ENCODE measurements at regions not wholly inside any gene's neighbourhood (a gene's known extent, or its start where the extent isn't known, plus 50 kb on each side); places are given as distances from the start of the nearest gene placed in this dataset.

DNA sequence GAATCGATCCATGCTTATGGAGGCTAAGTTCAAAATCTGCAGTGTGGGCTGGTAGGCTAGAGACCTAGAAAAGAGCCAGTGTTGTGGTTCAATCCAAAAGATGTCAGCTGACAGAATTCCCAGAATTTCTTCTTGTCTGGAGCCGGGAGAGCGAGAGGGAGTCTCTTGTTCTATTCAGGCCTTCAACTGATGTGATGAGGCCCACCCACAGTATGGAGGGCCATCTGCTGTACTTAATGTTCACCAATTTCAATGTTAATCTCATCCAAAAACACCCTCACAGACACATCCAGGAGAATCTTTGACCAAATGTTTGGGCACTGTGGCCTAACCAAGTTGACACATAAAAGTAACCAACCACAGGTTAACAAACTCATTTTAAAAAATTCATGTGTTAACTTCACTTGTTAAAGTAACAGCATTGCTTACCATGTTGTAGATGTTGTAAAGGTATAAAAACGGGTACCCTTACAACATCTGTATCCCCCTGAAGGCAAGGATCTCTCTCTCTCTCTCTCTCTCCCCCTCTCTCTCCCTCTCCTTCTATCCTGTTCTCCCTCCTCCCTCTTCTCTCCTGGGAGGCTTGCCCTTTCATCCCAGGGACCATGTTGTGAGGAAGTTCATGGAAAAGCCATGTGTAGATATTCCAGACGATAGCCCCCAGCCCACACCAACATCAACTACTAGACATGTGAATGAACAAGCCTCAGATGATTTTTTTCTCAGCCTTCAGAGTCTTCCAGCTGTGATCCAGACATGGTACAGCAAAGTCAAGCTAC is 66.4 kb upstream of the CHD2 start:
- Histone ChIP-seq H3K27me3 (ENCODE audit: control insufficient read depth, low read length) (no peaks in the 10 kb centered on the region), H3K9me2 (replicated peaks; ENCODE audit: control insufficient read depth, low read length) (no peaks in the 10 kb centered on the region), H3K79me2 (ENCODE audit: control insufficient read depth, low read length) (no peaks in the 10 kb centered on the region), H3K9me3 (ENCODE audit: control insufficient read depth, insufficient read depth, low read length) (no peaks in the 10 kb centered on the region), H3K4me2 (ENCODE audit: low read length) (peak overlapping the region; percentile 91), H3K4me3 (ENCODE audit: low read length) (peak overlapping the region; percentile 71), H3F3A (ENCODE audit: control insufficient read depth, insufficient read depth) (peaks cover 37% of the 10 kb centered on the region), H3K27ac (ENCODE audit: low read depth, low read length) (peak overlapping the region; percentile 98), H4K20me1 (ENCODE audit: control insufficient read depth, insufficient read depth, low read depth, low read length) (no peaks in the 10 kb centered on the region), H3K36me3 (ENCODE audit: control insufficient read depth, low read length) (peaks cover 7% of the 10 kb centered on the region; the same call in 1 of the 2 replicates), H3K4me1 (ENCODE audit: control insufficient read depth, low read length) (peaks cover 79% of the 10 kb centered on the region)
- TF ChIP-seq EZH2phosphoT487 (IDR thresholded peaks at IDR 0.05; ENCODE audit: borderline replicate concordance, low read length) = no peak
- TF ChIP-seq CTCF (IDR thresholded peaks at IDR 0.05; ENCODE audit: low read depth, low read length, poor library complexity, severe bottlenecking) = no peak

DNA sequence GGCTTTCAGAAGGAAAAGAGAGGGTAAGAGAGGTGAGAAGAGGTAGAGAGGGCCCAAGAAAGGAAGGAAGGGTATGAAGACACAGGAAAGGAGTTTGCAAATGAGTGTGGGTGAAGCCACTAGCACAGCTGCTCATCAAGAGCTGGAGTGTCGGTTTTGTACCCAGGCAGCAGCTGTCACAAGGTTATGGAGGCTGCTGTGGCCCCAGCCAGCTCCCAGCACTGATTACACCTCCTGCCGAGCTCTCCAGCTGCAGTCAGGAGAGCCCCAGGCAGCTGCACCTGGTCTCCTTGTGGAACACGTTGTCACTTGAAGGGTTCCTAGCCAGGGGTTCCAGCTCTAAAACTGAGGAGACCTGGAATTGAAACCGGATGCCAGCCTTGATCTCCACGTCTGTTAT is 60.4 kb upstream of the CHD2 start:
- peak overlapping the region; percentile 50 for H3K27ac ChIP-seq (ENCODE audit: low read depth, low read length)
- peak overlapping the region; percentile 61 for H3K4me2 ChIP-seq (ENCODE audit: low read length)
- peaks cover 55% of the 10 kb centered on the region for H3K4me1 ChIP-seq (ENCODE audit: control insufficient read depth, low read length)
- H3K4me3 ChIP-seq (ENCODE audit: low read length) = peak overlapping the region; percentile 40
- H3K79me2 ChIP-seq (ENCODE audit: control insufficient read depth, low read length) = no peaks in the 10 kb centered on the region
- H3K9me3 ChIP-seq (ENCODE audit: control insufficient read depth, insufficient read depth, low read length) = no peaks in the 10 kb centered on the region
- no peaks in the 10 kb centered on the region for H3K36me3 ChIP-seq (ENCODE audit: control insufficient read depth, low read length)
- H3K9me2 ChIP-seq (replicated peaks; ENCODE audit: control insufficient read depth, low read length) = no peaks in the 10 kb centered on the region
- TF ChIP-seq CTCF (IDR thresholded peaks at IDR 0.05; ENCODE audit: low read depth, low read length, poor library complexity, severe bottlenecking) (no peak), EZH2phosphoT487 (IDR thresholded peaks at IDR 0.05; ENCODE audit: borderline replicate concordance, low read length) (no peak)
- peaks cover 14% of the 10 kb centered on the region for H3F3A ChIP-seq (ENCODE audit: control insufficient read depth, insufficient read depth)
- no peaks in the 10 kb centered on the region for H4K20me1 ChIP-seq (ENCODE audit: control insufficient read depth, insufficient read depth, low read depth, low read length)
- no peaks in the 10 kb centered on the region for H3K27me3 ChIP-seq (ENCODE audit: control insufficient read depth, low read length)

GRCh38 chr15:92840149-92840548 is 60.0 kb upstream of the CHD2 start:
- Histone ChIP-seq H3K27ac (ENCODE audit: low read depth, low read length) (peak overlapping the region; percentile 50), H3F3A (ENCODE audit: control insufficient read depth, insufficient read depth) (peaks cover 9% of the 10 kb centered on the region), H3K4me3 (ENCODE audit: low read length) (peak overlapping the region; percentile 40), H3K4me2 (ENCODE audit: low read length) (peak overlapping the region; percentile 61), H3K36me3 (ENCODE audit: control insufficient read depth, low read length) (no peaks in the 10 kb centered on the region), H3K4me1 (ENCODE audit: control insufficient read depth, low read length) (peaks cover 55% of the 10 kb centered on the region), H3K27me3 (ENCODE audit: control insufficient read depth, low read length) (no peaks in the 10 kb centered on the region), H3K9me2 (replicated peaks; ENCODE audit: control insufficient read depth, low read length) (no peaks in the 10 kb centered on the region), H3K9me3 (ENCODE audit: control insufficient read depth, insufficient read depth, low read length) (no peaks in the 10 kb centered on the region), H3K79me2 (ENCODE audit: control insufficient read depth, low read length) (no peaks in the 10 kb centered on the region), H4K20me1 (ENCODE audit: control insufficient read depth, insufficient read depth, low read depth, low read length) (no peaks in the 10 kb centered on the region)
- TF ChIP-seq CTCF (IDR thresholded peaks at IDR 0.05; ENCODE audit: low read depth, low read length, poor library complexity, severe bottlenecking) (no peak), EZH2phosphoT487 (IDR thresholded peaks at IDR 0.05; ENCODE audit: borderline replicate concordance, low read length) (no peak)

Data from DOHH2 (cell line).